ENCODE measurements at regions not wholly inside any gene's neighbourhood (a gene's known extent, or its start where the extent isn't known, plus 50 kb on each side); places are given as distances from the start of the nearest gene placed in this dataset.

- no peaks in the 10 kb centered on the region for H3K9me3 Mint-ChIP-seq (ENCODE audit: unreplicated experiment)
- Histone ChIP-seq H3K27me3 (replicated peaks; ENCODE audit: control insufficient read depth, insufficient read depth, low read length) (no peaks in the 10 kb centered on the region), H3K4me1 (no peaks in the 10 kb centered on the region), H3K4me3 (ENCODE audit: low read depth, low read length) (no peak overlapping the region), H3K36me3 (ENCODE audit: control insufficient read depth, insufficient read depth, low read length) (no peaks in the 10 kb centered on the region), H3K9me3 (no peaks in the 10 kb centered on the region)
- no peak for DNase-seq
- no TSS peak for BruUV-seq (replicated peaks)
- H3K27me3 Mint-ChIP-seq (ENCODE audit: insufficient read depth, unreplicated experiment), result no peaks in the 10 kb centered on the region
- H3K36me3 Mint-ChIP-seq (ENCODE audit: insufficient read depth, unreplicated experiment), result no peaks in the 10 kb centered on the region
- no peak overlapping the region for H3K4me3 Mint-ChIP-seq (ENCODE audit: unreplicated experiment)
- no peaks in the 10 kb centered on the region for H3K4me1 Mint-ChIP-seq (ENCODE audit: low read depth, unreplicated experiment)
- CTCF ChIA-PET, result no interaction called here
- TF ChIP-seq, protein P1, sequence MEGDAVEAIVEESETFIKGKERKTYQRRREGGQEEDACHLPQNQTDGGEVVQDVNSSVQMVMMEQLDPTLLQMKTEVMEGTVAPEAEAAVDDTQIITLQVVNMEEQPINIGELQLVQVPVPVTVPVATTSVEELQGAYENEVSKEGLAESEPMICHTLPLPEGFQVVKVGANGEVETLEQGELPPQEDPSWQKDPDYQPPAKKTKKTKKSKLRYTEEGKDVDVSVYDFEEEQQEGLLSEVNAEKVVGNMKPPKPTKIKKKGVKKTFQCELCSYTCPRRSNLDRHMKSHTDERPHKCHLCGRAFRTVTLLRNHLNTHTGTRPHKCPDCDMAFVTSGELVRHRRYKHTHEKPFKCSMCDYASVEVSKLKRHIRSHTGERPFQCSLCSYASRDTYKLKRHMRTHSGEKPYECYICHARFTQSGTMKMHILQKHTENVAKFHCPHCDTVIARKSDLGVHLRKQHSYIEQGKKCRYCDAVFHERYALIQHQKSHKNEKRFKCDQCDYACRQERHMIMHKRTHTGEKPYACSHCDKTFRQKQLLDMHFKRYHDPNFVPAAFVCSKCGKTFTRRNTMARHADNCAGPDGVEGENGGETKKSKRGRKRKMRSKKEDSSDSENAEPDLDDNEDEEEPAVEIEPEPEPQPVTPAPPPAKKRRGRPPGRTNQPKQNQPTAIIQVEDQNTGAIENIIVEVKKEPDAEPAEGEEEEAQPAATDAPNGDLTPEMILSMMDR (IDR thresholded peaks at IDR 0.05; ENCODE audit: insufficient read depth in 1 of 2, low read depth in 1 of 2, low read length in 1 of 2, severe bottlenecking in 1 of 2, unreplicated experiment in 1 of 2), result no peak
- POLR2A ChIA-PET, result no interaction called here
- H3K27ac Mint-ChIP-seq (ENCODE audit: unreplicated experiment), result no peak overlapping the region
- intact Hi-C loops (cut with micrococcal nuclease; ENCODE audit: unreplicated experiment), result no loop called here
Observed at GRCh38 chr6:133688705-133689492, 200.0 kb upstream of the TCF21 start.

GRCh38 chr6:133689863-133690262, 199.1 kb upstream of the TCF21 start:
- DNase-seq, result no peak
- Histone ChIP-seq H3K9me3 (no peaks in the 10 kb centered on the region), H3K27me3 (replicated peaks; ENCODE audit: control insufficient read depth, insufficient read depth, low read length) (no peaks in the 10 kb centered on the region), H3K4me3 (ENCODE audit: low read depth, low read length) (no peak overlapping the region), H3K36me3 (ENCODE audit: control insufficient read depth, insufficient read depth, low read length) (no peaks in the 10 kb centered on the region), H3K4me1 (no peaks in the 10 kb centered on the region)
- ChIA-PET CTCF (no interaction called here), POLR2A (no interaction called here)
- Mint-ChIP-seq H3K27me3 (ENCODE audit: insufficient read depth, unreplicated experiment) (no peaks in the 10 kb centered on the region), H3K4me1 (ENCODE audit: low read depth, unreplicated experiment) (no peaks in the 10 kb centered on the region), H3K9me3 (ENCODE audit: unreplicated experiment) (no peaks in the 10 kb centered on the region), H3K36me3 (ENCODE audit: insufficient read depth, unreplicated experiment) (no peaks in the 10 kb centered on the region), H3K4me3 (ENCODE audit: unreplicated experiment) (no peak overlapping the region), H3K27ac (ENCODE audit: unreplicated experiment) (no peak overlapping the region)
- no TSS peak for BruUV-seq (replicated peaks)
- TF ChIP-seq, protein P1 (IDR thresholded peaks at IDR 0.05; ENCODE audit: insufficient read depth in 1 of 2, low read depth in 1 of 2, low read length in 1 of 2, severe bottlenecking in 1 of 2, unreplicated experiment in 1 of 2), result no peak
- intact Hi-C loops (cut with micrococcal nuclease; ENCODE audit: unreplicated experiment), result no loop called here

GRCh38 chr6:133693565-133693964, 195.3 kb upstream of the TCF21 start:
- no peaks in the 10 kb centered on the region for H3K27me3 ChIP-seq (replicated peaks; ENCODE audit: control insufficient read depth, insufficient read depth, low read length)
- Mint-ChIP-seq H3K36me3 (ENCODE audit: insufficient read depth, unreplicated experiment) (no peaks in the 10 kb centered on the region), H3K4me3 (ENCODE audit: unreplicated experiment) (no peak overlapping the region), H3K27me3 (ENCODE audit: insufficient read depth, unreplicated experiment) (no peaks in the 10 kb centered on the region), H3K27ac (ENCODE audit: unreplicated experiment) (no peak overlapping the region), H3K9me3 (ENCODE audit: unreplicated experiment) (no peaks in the 10 kb centered on the region), H3K4me1 (ENCODE audit: low read depth, unreplicated experiment) (no peaks in the 10 kb centered on the region)
- BruUV-seq (replicated peaks), result no TSS peak
- no peaks in the 10 kb centered on the region for H3K4me1 ChIP-seq
- TF ChIP-seq, protein P1 (IDR thresholded peaks at IDR 0.05; ENCODE audit: insufficient read depth in 1 of 2, low read depth in 1 of 2, low read length in 1 of 2, severe bottlenecking in 1 of 2, unreplicated experiment in 1 of 2), result no peak
- intact Hi-C loops (cut with micrococcal nuclease; ENCODE audit: unreplicated experiment), result no loop called here
- DNase-seq, result no peak
- no peaks in the 10 kb centered on the region for H3K36me3 ChIP-seq (ENCODE audit: control insufficient read depth, insufficient read depth, low read length)
- POLR2A ChIA-PET, result no interaction called here
- H3K4me3 ChIP-seq (ENCODE audit: low read depth, low read length), result no peak overlapping the region
- H3K9me3 ChIP-seq, result no peaks in the 10 kb centered on the region
- CTCF ChIA-PET, result no interaction called here

Measured in Caco-2 (cell line).